Smooth muscle cell (in vitro differentiated cells): ENCODE measurements at regions not wholly inside any gene's neighbourhood (a gene's known extent, or its start where the extent isn't known, plus 50 kb on each side); places are given as distances from the start of the nearest gene placed in this dataset.
"Not testable (repeated sequence)": the region's sequence is repeated elsewhere in the genome, so short reads cannot be mapped to it uniquely, and the experiment has no call there.

Experiments used
- DNase-seq: peaks from one replicate; lab custom pipeline; 2025; ENCODE audit not compliant: unreplicated experiment; lab: John Stamatoyannopoulos, UW
- H2AFZ ChIP-seq: fragments of 200-600 bp; sonication (generic); 2 replicates; pipeline ENCODE4 v1.6.0; 2016; ENCODE audit warnings: antibody characterized with exemption, low read depth, mild to moderate bottlenecking
- H3F3A ChIP-seq: fragments of 200-600 bp; sonication (generic); 2 replicates; pipeline ENCODE4 v1.6.0; 2017; ENCODE audit warnings: antibody characterized with exemption, low read depth
- H3K27ac ChIP-seq: fragments of 200-600 bp; sonication (generic); 2 replicates; pipeline ENCODE4 v1.5.1; 2016; ENCODE audit warnings: low read depth, mild to moderate bottlenecking
- H3K27me3 ChIP-seq: fragments of 200-600 bp; sonication (generic); 2 replicates; pipeline ENCODE4 v1.6.1; 2016; ENCODE audit warnings: low read depth, mild to moderate bottlenecking
- H3K36me3 ChIP-seq: fragments of 200-600 bp; sonication (generic); 2 replicates; pipeline ENCODE4 v1.5.1; 2016; ENCODE audit warnings: low read depth
- H3K4me1 ChIP-seq: fragments of 200-600 bp; sonication (generic); 2 replicates; pipeline ENCODE4 v1.5.1; 2016; ENCODE audit warnings: low read depth
- H3K4me2 ChIP-seq: fragments of 200-600 bp; sonication (generic); 2 replicates; pipeline ENCODE4 v1.6.0; 2016; ENCODE audit warnings: mild to moderate bottlenecking
- H3K4me3 ChIP-seq: fragments of 200-600 bp; sonication (generic); 2 replicates; pipeline ENCODE4 v1.5.1; 2016; ENCODE audit warnings: mild to moderate bottlenecking
- H3K79me2 ChIP-seq: fragments of 200-600 bp; sonication (generic); 2 replicates; pipeline ENCODE4 v1.6.0; 2016; ENCODE audit warnings: low read depth, mild to moderate bottlenecking
- H3K9ac ChIP-seq: fragments of 200-600 bp; sonication (generic); 2 replicates; pipeline ENCODE4 v1.6.0; 2016; ENCODE audit warnings: low read depth
- H3K9me3 ChIP-seq: fragments of 200-600 bp; sonication (generic); replicated peaks from 2 replicates; pipeline ENCODE4 v1.5.1; 2016; ENCODE audit warnings: low read depth
- H4K20me1 ChIP-seq: fragments of 200-600 bp; sonication (generic); 2 replicates; pipeline ENCODE4 v1.6.0; 2016; ENCODE audit warnings: low read depth
- CTCF ChIP-seq: fragments of 200-600 bp; sonication (generic); IDR thresholded peaks from 2 replicates; pipeline ENCODE4 v1.5.1; 2017; ENCODE audit warnings: borderline replicate concordance, mild to moderate bottlenecking, antibody characterized with exemption; ENCODE audit not compliant: insufficient read depth, poor library complexity, severe bottlenecking
- WGBS: methylation state at CpG from one replicate; pipeline ENCODE4 v1.1.7; 2016; ENCODE audit warnings: low lambda C conversion rate; 5-methylcytosine and 5-hydroxymethylcytosine counted together

- no peaks in the 10 kb centered on the region for H4K20me1 ChIP-seq
- no peaks in the 10 kb centered on the region for H3K79me2 ChIP-seq
- H3K36me3 ChIP-seq = no peaks in the 10 kb centered on the region
- no peak overlapping the region for H3K9ac ChIP-seq
- TF ChIP-seq CTCF = no peak
- no peaks in the 10 kb centered on the region for H3K9me3 ChIP-seq
- no peak for DNase-seq
- H3K27me3 ChIP-seq = no peaks in the 10 kb centered on the region
- no peaks in the 10 kb centered on the region for H3K4me1 ChIP-seq
- no peak overlapping the region for H3K4me3 ChIP-seq
- H3F3A ChIP-seq = no peaks in the 10 kb centered on the region
- no peak overlapping the region for H3K4me2 ChIP-seq
- H2AFZ ChIP-seq = no peak overlapping the region
- WGBS = 79% methylated on average over 5 of the region's 5 CpGs
- H3K27ac ChIP-seq = no peak overlapping the region
Observed at GRCh38 chr6:106728296-106728870, 99.0 kb downstream of the QRSL1 start.

GRCh38 chr6:106727480-106728149, 98.2 kb downstream of the QRSL1 start:
- Histone ChIP-seq H4K20me1 (no peaks in the 10 kb centered on the region), H3F3A (no peaks in the 10 kb centered on the region), H3K4me2 (no peak overlapping the region), H2AFZ (no peak overlapping the region), H3K27ac (no peak overlapping the region), H3K9ac (no peak overlapping the region), H3K4me1 (no peaks in the 10 kb centered on the region), H3K36me3 (no peaks in the 10 kb centered on the region), H3K9me3 (no peaks in the 10 kb centered on the region), H3K4me3 (no peak overlapping the region), H3K27me3 (no peaks in the 10 kb centered on the region), H3K79me2 (no peaks in the 10 kb centered on the region)
- no peak for DNase-seq
- TF ChIP-seq CTCF = no peak
- WGBS = 93% methylated on average over 3 of the region's 3 CpGs

GRCh38 chr6:106724848-106725247, 95.5 kb downstream of the QRSL1 start:
- WGBS = 81% methylated on average over 2 of the region's 2 CpGs
- Histone ChIP-seq H3K4me2 (no peak overlapping the region), H3K4me3 (no peak overlapping the region), H3F3A (no peaks in the 10 kb centered on the region), H3K79me2 (no peaks in the 10 kb centered on the region), H2AFZ (no peak overlapping the region), H3K9me3 (no peaks in the 10 kb centered on the region), H3K36me3 (no peaks in the 10 kb centered on the region), H4K20me1 (no peaks in the 10 kb centered on the region), H3K4me1 (no peaks in the 10 kb centered on the region), H3K27ac (no peak overlapping the region), H3K9ac (no peak overlapping the region), H3K27me3 (no peaks in the 10 kb centered on the region)
- no peak for TF ChIP-seq CTCF
- no peak for DNase-seq

- Histone ChIP-seq H2AFZ (no peak overlapping the region), H3K79me2 (no peaks in the 10 kb centered on the region), H4K20me1 (no peaks in the 10 kb centered on the region), H3K9me3 (no peaks in the 10 kb centered on the region), H3K4me1 (no peaks in the 10 kb centered on the region), H3K27ac (no peak overlapping the region), H3K9ac (no peak overlapping the region), H3K4me2 (no peak overlapping the region), H3F3A (no peaks in the 10 kb centered on the region), H3K27me3 (no peaks in the 10 kb centered on the region), H3K4me3 (no peak overlapping the region), H3K36me3 (no peaks in the 10 kb centered on the region)
- no peak for DNase-seq
- WGBS = 82% methylated on average over 4 of the region's 4 CpGs
- no peak for TF ChIP-seq CTCF
Observed at GRCh38 chr6:106724337-106724736, 95.0 kb downstream of the QRSL1 start.

- not testable (repeated sequence) for H2AFZ ChIP-seq, H3K4me2 ChIP-seq, H3F3A ChIP-seq, H3K36me3 ChIP-seq, H3K27ac ChIP-seq, H3K79me2 ChIP-seq, DNase-seq, H3K4me3 ChIP-seq, H3K9ac ChIP-seq, H3K27me3 ChIP-seq, H4K20me1 ChIP-seq, H3K4me1 ChIP-seq, H3K9me3 ChIP-seq
- WGBS = 97% methylated on average over 2 of the region's 2 CpGs
Observed at GRCh38 chr6:106723419-106723818, 94.0 kb downstream of the QRSL1 start.
